Endothelial cell of umbilical vein (primary cell): ENCODE measurements at regions not wholly inside any gene's neighbourhood (a gene's known extent, or its start where the extent isn't known, plus 50 kb on each side); places are given as distances from the start of the nearest gene placed in this dataset.

Experiments
- BruUV-seq: library from RNA; stranded (reverse); fragments of 400-500 nt; replicated peaks from 2 replicates; lab custom pipeline; 2021; lab: Mats Ljungman, UMichigan
- CTCF ChIA-PET: fragments of 300-600, 350-600 bp; sonication (Branson Sonifier 250); formaldehyde crosslinking; loops from one replicate; lab custom pipeline; 2021; ENCODE audit warnings: antibody characterized with exemption, inconsistent platforms; lab: Charles Lee
- POLR2A ChIA-PET: fragments of 300-600, 350-600 bp; sonication (Branson Sonifier 250); formaldehyde crosslinking; loops from one replicate; lab custom pipeline; 2021; ENCODE audit warnings: antibody characterized with exemption, inconsistent platforms; lab: Charles Lee
- DNase-seq: peaks from one replicate; pipeline ENCODE4 v3.0.0-alpha.2; 2011; ENCODE audit warnings: low read depth, low spot score
- FAIRE-seq: peaks from 2 replicates; lab custom pipeline; 2011; peaks lifted over from hg19 to GRCh38; lab: Jason Lieb, UNC
- H2AFZ ChIP-seq: 2 replicates; pipeline ENCODE4 v1.6.0; 2012; ENCODE audit warnings: low read depth, low read length, control low read depth, inconsistent platforms
- H3K27ac ChIP-seq: 2 replicates; pipeline ENCODE4 v1.5.1; 2011; ENCODE audit warnings: low read depth, mild to moderate bottlenecking, control low read depth, low read length, moderate library complexity; ENCODE audit not compliant: insufficient read depth
- H3K27me3 ChIP-seq, 2 experiments: 2 replicates each; pipeline versions ENCODE4 v1.6.0 to v1.6.1; 2011; ENCODE audit warnings: low read length in 2 of 2, mixed read lengths in 1 of 2; ENCODE audit not compliant: control insufficient read depth in 2 of 2, insufficient read depth in 2 of 2
- H3K36me3 ChIP-seq, 2 experiments: 2 replicates in 1 of 2; 3 replicates in 1 of 2; pipeline ENCODE4 v1.5.1; 2011; ENCODE audit warnings: low read length in 2 of 2, mild to moderate bottlenecking in 1 of 2, moderate library complexity in 1 of 2; ENCODE audit not compliant: control insufficient read depth in 2 of 2, insufficient read depth in 2 of 2; ENCODE audit errors: extremely low read depth in 1 of 2
- H3K4me1 ChIP-seq: 3 replicates; pipeline ENCODE4 v1.5.1; 2011; ENCODE audit warnings: mild to moderate bottlenecking, low read length; ENCODE audit not compliant: control insufficient read depth, insufficient read depth; ENCODE audit errors: extremely low read depth
- H3K4me2 ChIP-seq: 2 replicates; pipeline ENCODE4 v1.6.1; 2011; ENCODE audit warnings: low read length, control low read depth, mixed read lengths; ENCODE audit not compliant: insufficient read depth
- H3K4me3 ChIP-seq, 3 experiments: fragments of 200-600 bp in 1 of 3; sonication (generic), shearing (Covaris generic) in 1 of 3; replicated peaks in 1 of 3; 2 replicates each; pipeline ENCODE4 v1.5.1; 2011 to 2016; ENCODE audit warnings: control low read depth in 3 of 3, low read length in 3 of 3, mild to moderate bottlenecking in 2 of 3, inconsistent platforms in 1 of 3, low read depth in 1 of 3, moderate library complexity in 1 of 3; ENCODE audit not compliant: insufficient read depth in 1 of 3
- H3K79me2 ChIP-seq: 2 replicates; pipeline ENCODE4 v1.6.0; 2012; ENCODE audit warnings: low read length, inconsistent platforms; ENCODE audit not compliant: control insufficient read depth, insufficient read depth
- H3K9ac ChIP-seq: replicated peaks from 2 replicates; pipeline ENCODE3; 2011; ENCODE audit warnings: low read length, control low read depth; ENCODE audit not compliant: insufficient read depth; ENCODE audit errors: extremely low read depth
- H3K9me1 ChIP-seq: replicated peaks from 3 replicates; pipeline ENCODE4 v1.6.0; 2011; ENCODE audit warnings: mild to moderate bottlenecking, low read length; ENCODE audit not compliant: control insufficient read depth, insufficient read depth; ENCODE audit errors: extremely low read depth
- H3K9me3 ChIP-seq: replicated peaks from 2 replicates; pipeline ENCODE4 v1.5.1; 2012; ENCODE audit warnings: low read length, inconsistent platforms; ENCODE audit not compliant: control insufficient read depth, insufficient read depth
- H4K20me1 ChIP-seq: replicated peaks from 2 replicates; pipeline ENCODE3; 2011; ENCODE audit warnings: mild to moderate bottlenecking, low read length; ENCODE audit not compliant: control insufficient read depth, insufficient read depth; ENCODE audit errors: extremely low read depth
- CTCF ChIP-seq, 2 donors: IDR thresholded peaks; 1 replicate in 1 of 2; 2 replicates in 1 of 2; pipeline ENCODE4 v1.5.1; 2011; ENCODE audit warnings: low read length in 2 of 2, mild to moderate bottlenecking in 2 of 2, moderate library complexity in 2 of 2, control low read depth in 1 of 2, inconsistent platforms in 1 of 2, low read depth in 1 of 2; ENCODE audit not compliant: insufficient read depth in 1 of 2; ENCODE audit errors: extremely low read depth in 1 of 2
- EZH2 ChIP-seq: IDR thresholded peaks from 2 replicates; pipeline ENCODE4 v1.6.1; 2012; ENCODE audit warnings: borderline replicate concordance, low read depth, mild to moderate bottlenecking, moderate library complexity, low read length, inconsistent platforms; ENCODE audit not compliant: severe bottlenecking
- FOS ChIP-seq: IDR thresholded peaks from 2 replicates; pipeline ENCODE4 v1.6.1; 2011; ENCODE audit warnings: mild to moderate bottlenecking, low read length, moderate library complexity, borderline replicate concordance; ENCODE audit not compliant: insufficient read depth
- GATA2 ChIP-seq: IDR thresholded peaks from 2 replicates; pipeline ENCODE4 v1.7.0; 2011; ENCODE audit warnings: low read depth, mild to moderate bottlenecking, moderate library complexity, mixed read lengths, low read length; ENCODE audit not compliant: insufficient read length, insufficient read depth
- JUN ChIP-seq: IDR thresholded peaks from 2 replicates; pipeline ENCODE4 v1.6.1; 2011; ENCODE audit warnings: borderline replicate concordance, low read depth; ENCODE audit not compliant: insufficient read length, insufficient read depth
- MAX ChIP-seq: IDR thresholded peaks from 2 replicates; pipeline ENCODE4 v1.6.1; 2011; ENCODE audit not compliant: insufficient read depth, insufficient read length
- MYC ChIP-seq: IDR thresholded peaks from one replicate; pipeline ENCODE4 v1.6.1; 2011; ENCODE audit warnings: mild to moderate bottlenecking, low read depth, low read length
- POLR2A ChIP-seq: IDR thresholded peaks from 2 replicates; pipeline ENCODE4 v1.6.1; 2012; ENCODE audit warnings: low read depth, mild to moderate bottlenecking, control low read depth, low read length
- POLR2AphosphoS5 ChIP-seq: IDR thresholded peaks from 2 replicates; pipeline ENCODE4 v1.6.1; 2012; ENCODE audit warnings: low read depth, mild to moderate bottlenecking, control low read depth, low read length, moderate library complexity; ENCODE audit not compliant: insufficient read depth
- dilution Hi-C: fragments of 300-500 bp; cut with MboI; formaldehyde crosslinking; loops from one replicate; pipeline ENCODE4 v1.15.0; 2019; ENCODE audit warnings: low sequenced_read_pairs; ENCODE audit not compliant: extremely low pct_ligation_motif_present
- intact Hi-C: fragments of 100-400 bp; cut with micrococcal nuclease; formaldehyde crosslinking; loops from one replicate; pipeline ENCODE4 v1.10.0; 2022

GRCh38 chr6:167540796-167541195 is 215.9 kb downstream of the TTLL2 start:
- Histone ChIP-seq H3K4me3 (no peak overlapping the region), H3K4me1 (peaks cover 21% of the 10 kb centered on the region), H3K27ac (no peak overlapping the region), H3K9me1 (no peaks in the 10 kb centered on the region), H3K79me2 (no peaks in the 10 kb centered on the region), H4K20me1 (no peaks in the 10 kb centered on the region), H3K4me2 (no peak overlapping the region), H3K9me3 (no peaks in the 10 kb centered on the region), H3K36me3 (no peaks in the 10 kb centered on the region), H2AFZ (no peak overlapping the region), H3K9ac (no peak overlapping the region), H3K27me3 (no peaks in the 10 kb centered on the region)
- dilution Hi-C loops (no loop called here), intact Hi-C loops (loop anchor here (5.0 to 10.0 kb wide), 3 partner anchors 157 to 316 kb away; partner anchors contain the start of gene AFDN)
- ChIA-PET POLR2A (no interaction called here), CTCF (no interaction called here)
- FAIRE-seq (no peak), DNase-seq (no peak)
- TF ChIP-seq POLR2A (no peak), MAX (no peak), JUN (no peak), POLR2AphosphoS5 (no peak), MYC (no peak), EZH2 (no peak), FOS (no peak), GATA2 (no peak), CTCF (IDR thresholded peaks at IDR 0.05; ENCODE audit: extremely low read depth in 1 of 2, insufficient read depth in 1 of 2, low read depth in 1 of 2, low read length in 2 of 2) (no peak)
- no TSS peak for BruUV-seq
